Activated CD8-positive, alpha-beta T cell treated with anti-CD3 and anti-CD28 coated beads for 36 hours (primary cell): ENCODE measurements at regions not wholly inside any gene's neighbourhood (a gene's known extent, or its start where the extent isn't known, plus 50 kb on each side); places are given as distances from the start of the nearest gene placed in this dataset.

ENCODE experiments used
- ATAC-seq: fragments of 200-7000 bp; cut with Tn5 transposase; one replicate; pipeline ENCODE4 v1.10.0; 2021; ENCODE audit warnings: mild to moderate bottlenecking, moderate library complexity
- CTCF ChIA-PET: fragments of 350-600 bp; sonication (Branson Sonifier 250); formaldehyde crosslinking; loops from one replicate; lab custom pipeline; 2021; ENCODE audit warnings: antibody characterized with exemption; lab: Charles Lee
- POLR2A ChIA-PET: fragments of 350-600 bp; sonication (Branson Sonifier 250); formaldehyde crosslinking; loops from one replicate; lab custom pipeline; 2021; ENCODE audit warnings: antibody characterized with exemption; lab: Charles Lee
- DNase-seq: peaks from one replicate; pipeline ENCODE4 v3.0.0-alpha.2; 2020
- H3K27ac Mint-ChIP-seq: one replicate; pipeline ENCODE4 v1.8.0; 2021; ENCODE audit warnings: mild to moderate bottlenecking, mixed read lengths
- H3K27me3 Mint-ChIP-seq: one replicate; pipeline ENCODE4 v1.8.0; 2021; ENCODE audit warnings: mixed read lengths
- H3K36me3 Mint-ChIP-seq: one replicate; pipeline ENCODE4 v1.8.0; 2021; ENCODE audit warnings: low read depth, mixed read lengths
- H3K4me1 Mint-ChIP-seq: one replicate; pipeline ENCODE4 v1.8.0; 2021; ENCODE audit warnings: low read depth, mixed read lengths
- H3K4me3 Mint-ChIP-seq: one replicate; pipeline ENCODE4 v1.8.0; 2021; ENCODE audit warnings: mild to moderate bottlenecking, moderate library complexity, mixed read lengths
- H3K9me3 Mint-ChIP-seq: one replicate; pipeline ENCODE4 v1.8.0; 2021; ENCODE audit warnings: mixed read lengths
- CTCF ChIP-seq: fragments of 200-600 bp; IDR thresholded peaks from one replicate; pipeline ENCODE4 v1.8.0; 2022; ENCODE audit warnings: antibody characterized with exemption, mild to moderate bottlenecking
- intact Hi-C: fragments of 100-400 bp; cut with micrococcal nuclease; formaldehyde crosslinking; loops from one replicate; pipeline ENCODE4 v1.10.0; 2022

GRCh38 chr17:33529816-33530215, 236.7 kb upstream of the ASIC2 start:
- POLR2A ChIA-PET, result no interaction called here
- H3K4me3 Mint-ChIP-seq, result no peak overlapping the region
- CTCF ChIA-PET, result no interaction called here
- intact Hi-C loops, result loop anchor here (10.0 kb wide), 1 partner anchor 335 kb away; no protein-coding TSS in a partner anchor
- ATAC-seq (no peak), DNase-seq (no peak)
- H3K27ac Mint-ChIP-seq, result no peak overlapping the region
- H3K4me1 Mint-ChIP-seq, result no peaks in the 10 kb centered on the region
- H3K36me3 Mint-ChIP-seq, result no peaks in the 10 kb centered on the region
- H3K27me3 Mint-ChIP-seq, result no peaks in the 10 kb centered on the region
- H3K9me3 Mint-ChIP-seq, result peaks cover 9% of the 10 kb centered on the region
- no peak for TF ChIP-seq CTCF

GRCh38 chr17:33531311-33531710, 238.2 kb upstream of the ASIC2 start:
- no peaks in the 10 kb centered on the region for H3K27me3 Mint-ChIP-seq
- no peaks in the 10 kb centered on the region for H3K4me1 Mint-ChIP-seq
- TF ChIP-seq CTCF, result no peak
- POLR2A ChIA-PET, result no interaction called here
- ATAC-seq, result no peak
- CTCF ChIA-PET, result interaction anchor here (1.3 kb wide), 1 partner anchor 9 kb away, joined by 3 read pairs; no protein-coding TSS in a partner anchor
- no peak overlapping the region for H3K4me3 Mint-ChIP-seq
- intact Hi-C loops, result loop anchor here (10.0 kb wide), 1 partner anchor 337 kb away; no protein-coding TSS in a partner anchor
- peaks cover 9% of the 10 kb centered on the region for H3K9me3 Mint-ChIP-seq
- no peaks in the 10 kb centered on the region for H3K36me3 Mint-ChIP-seq
- H3K27ac Mint-ChIP-seq, result no peak overlapping the region
- no peak for DNase-seq

GRCh38 chr17:33534087-33534486, 241.0 kb upstream of the ASIC2 start:
- DNase-seq (no peak), ATAC-seq (no peak)
- ChIA-PET CTCF (interaction anchor here (0.7 to 0.8 kb wide), 2 partner anchors 63 to 139 kb away, joined by 3 read pairs; no protein-coding TSS in a partner anchor), POLR2A (no interaction called here)
- no peaks in the 10 kb centered on the region for H3K36me3 Mint-ChIP-seq
- peaks cover 5% of the 10 kb centered on the region for H3K27me3 Mint-ChIP-seq
- H3K27ac Mint-ChIP-seq, result no peak overlapping the region
- H3K9me3 Mint-ChIP-seq, result no peaks in the 10 kb centered on the region
- intact Hi-C loops, result loop anchor here (10.0 kb wide), 1 partner anchor 339 kb away; no protein-coding TSS in a partner anchor
- H3K4me1 Mint-ChIP-seq, result no peaks in the 10 kb centered on the region
- no peak overlapping the region for H3K4me3 Mint-ChIP-seq
- no peak for TF ChIP-seq CTCF

DNA sequence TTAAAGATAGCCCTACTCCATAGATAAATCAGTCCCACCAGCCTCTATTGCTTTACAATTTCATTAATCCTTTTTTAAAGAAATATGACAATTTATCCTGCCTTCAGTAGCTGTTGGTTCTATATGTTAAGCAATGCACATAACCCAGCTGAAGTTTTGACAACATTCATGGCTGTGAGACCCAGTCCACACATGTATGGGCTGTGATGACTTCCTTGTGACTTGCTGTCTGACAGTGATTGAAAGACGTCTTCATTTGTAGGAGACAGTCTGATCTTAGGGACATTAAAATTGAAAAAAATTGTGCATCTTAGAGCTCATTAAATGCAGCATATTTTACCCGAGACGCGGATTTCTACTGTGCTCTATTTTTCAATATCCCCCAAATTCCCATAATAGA, 252.0 kb upstream of the ASIC2 start:
- Mint-ChIP-seq H3K4me3 (no peak overlapping the region), H3K9me3 (no peaks in the 10 kb centered on the region), H3K27ac (no peak overlapping the region), H3K27me3 (peaks cover 6% of the 10 kb centered on the region), H3K36me3 (no peaks in the 10 kb centered on the region), H3K4me1 (no peaks in the 10 kb centered on the region)
- ChIA-PET POLR2A (no interaction called here), CTCF (no interaction called here)
- intact Hi-C loops, result no loop called here
- ATAC-seq (no peak), DNase-seq (no peak)
- TF ChIP-seq CTCF, result no peak

- DNase-seq (no peak), ATAC-seq (no peak)
- no peak for TF ChIP-seq CTCF
- intact Hi-C loops, result loop anchor here (10.0 kb wide), 1 partner anchor 75 kb away; no protein-coding TSS in a partner anchor
- Mint-ChIP-seq H3K4me1 (no peaks in the 10 kb centered on the region), H3K27ac (no peak overlapping the region), H3K27me3 (peaks cover 6% of the 10 kb centered on the region), H3K36me3 (no peaks in the 10 kb centered on the region), H3K4me3 (no peak overlapping the region), H3K9me3 (no peaks in the 10 kb centered on the region)
- CTCF ChIA-PET, result no interaction called here
- POLR2A ChIA-PET, result no interaction called here
Measured at GRCh38 chr17:33550261-33550660, 257.2 kb upstream of the ASIC2 start.
